SK-N-MC (cell line): ENCODE measurements at regions not wholly inside any gene's neighbourhood (a gene's known extent, or its start where the extent isn't known, plus 50 kb on each side); places are given as distances from the start of the nearest gene placed in this dataset.

ENCODE experiments used
- DNase-seq: peaks from one replicate; pipeline ENCODE4 v3.0.0-alpha.2; 2011; ENCODE audit warnings: low read depth, low spot score
- H3K27ac ChIP-seq: fragments of 200-600 bp; sonication (generic); 2 replicates; pipeline ENCODE4 v1.5.1; 2016; ENCODE audit warnings: mixed run types
- H3K36me3 ChIP-seq: fragments of 200-600 bp; sonication (generic); 2 replicates; pipeline ENCODE4 v1.6.1; 2017; ENCODE audit warnings: antibody characterized with exemption, low read length, mixed read lengths; ENCODE audit not compliant: insufficient read depth
- H3K4me3 ChIP-seq: fragments of 200-600 bp; sonication (generic); 2 replicates; pipeline ENCODE4 v1.5.1; 2016
- H3K9ac ChIP-seq: fragments of 200-600 bp; sonication (generic); 2 replicates; pipeline ENCODE4 v1.8.0; 2017; ENCODE audit warnings: mixed run types, mixed read lengths; ENCODE audit not compliant: insufficient read length
- H3K9me3 ChIP-seq: fragments of 200-600 bp; sonication (generic); 2 replicates; pipeline ENCODE4 v1.6.1; 2017; ENCODE audit warnings: low read depth, mild to moderate bottlenecking, antibody characterized with exemption, low read length, moderate library complexity, mixed read lengths
- EZH2 ChIP-seq: fragments of 200-600 bp; sonication (generic); IDR thresholded peaks from one replicate; pipeline ENCODE4 v1.6.1; 2017; ENCODE audit warnings: antibody characterized with exemption
- FOXP2 ChIP-seq: optimal IDR thresholded peaks from 2 replicates; pipeline ENCODE3; 2011; ENCODE audit warnings: mild to moderate bottlenecking, moderate library complexity; ENCODE audit not compliant: insufficient read depth; ENCODE audit errors: extremely low read length, control extremely low read depth
- POLR2AphosphoS5 ChIP-seq: IDR thresholded peaks from 2 replicates; pipeline ENCODE4 v1.6.1; 2012; ENCODE audit warnings: mild to moderate bottlenecking, low read depth, low read length, borderline replicate concordance

DNA sequence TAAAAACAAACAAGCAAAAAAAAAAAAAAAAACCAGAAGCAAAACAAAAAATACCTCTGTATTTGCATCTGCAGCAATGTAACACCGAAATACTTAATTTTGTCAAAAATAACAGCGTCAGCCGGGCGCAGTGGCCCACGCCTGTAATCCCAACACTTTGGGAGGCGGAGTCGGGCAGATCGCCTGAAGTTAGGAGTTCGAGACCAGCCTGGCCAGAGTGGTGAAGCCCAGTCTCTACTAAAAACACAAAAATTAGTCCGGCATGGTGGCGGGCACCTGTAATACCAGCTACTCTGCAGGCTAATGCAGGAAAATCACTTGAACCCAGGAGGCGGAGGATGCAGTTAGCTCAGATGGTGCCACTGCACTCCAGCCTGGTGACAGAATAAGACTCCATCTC, 683.5 kb upstream of the CA10 start:
- Histone ChIP-seq H3K9ac (no peak overlapping the region), H3K27ac (no peak overlapping the region), H3K36me3 (no peaks in the 10 kb centered on the region), H3K4me3 (no peak overlapping the region), H3K9me3 (no peaks in the 10 kb centered on the region)
- TF ChIP-seq EZH2, result no peak
- no peak for TF ChIP-seq FOXP2
- TF ChIP-seq POLR2AphosphoS5, result no peak
- no peak for DNase-seq

DNA sequence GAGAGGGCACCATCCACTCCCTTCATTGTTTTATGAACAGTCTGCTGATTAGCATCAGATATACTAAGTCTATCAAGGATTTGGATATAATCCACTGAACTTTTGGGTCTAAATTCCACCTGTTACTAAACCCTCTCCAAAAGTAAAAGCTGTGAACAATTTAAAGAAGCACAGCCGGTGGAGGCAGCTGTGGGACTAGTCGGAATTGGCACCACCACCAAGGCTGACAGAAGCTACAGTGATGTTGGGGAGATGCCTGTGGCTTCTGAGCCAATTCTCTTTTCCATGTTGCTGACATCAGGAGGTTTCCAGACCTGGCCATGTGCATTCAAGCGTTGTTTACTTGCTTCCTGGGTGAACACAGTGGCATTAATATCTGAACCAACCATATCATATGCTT, 679.0 kb upstream of the CA10 start:
- TF ChIP-seq EZH2 (no peak), FOXP2 (no peak), POLR2AphosphoS5 (no peak)
- Histone ChIP-seq H3K4me3 (no peak overlapping the region), H3K36me3 (no peaks in the 10 kb centered on the region), H3K9me3 (no peaks in the 10 kb centered on the region), H3K27ac (no peak overlapping the region), H3K9ac (no peak overlapping the region)
- no peak for DNase-seq

DNA sequence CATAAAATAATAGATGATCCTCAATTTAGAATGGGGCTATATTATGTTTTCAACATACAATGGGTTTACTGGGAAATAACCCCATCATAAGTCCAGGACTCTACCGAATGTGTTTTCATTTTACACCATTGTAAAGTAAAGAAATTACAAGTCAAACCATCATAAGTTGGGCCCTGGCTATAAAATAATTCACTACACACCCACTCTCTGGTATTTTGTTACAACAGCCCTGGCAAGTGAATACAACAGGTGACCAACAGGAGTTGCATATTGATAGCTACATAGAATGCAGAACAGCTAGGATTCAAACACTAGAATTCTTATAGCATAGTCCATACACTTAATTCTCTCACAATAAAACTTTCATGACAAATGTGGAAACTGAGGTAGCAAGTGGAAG, 673.0 kb upstream of the CA10 start:
- Histone ChIP-seq H3K9me3 (no peaks in the 10 kb centered on the region), H3K36me3 (no peaks in the 10 kb centered on the region), H3K27ac (no peak overlapping the region)

DNA sequence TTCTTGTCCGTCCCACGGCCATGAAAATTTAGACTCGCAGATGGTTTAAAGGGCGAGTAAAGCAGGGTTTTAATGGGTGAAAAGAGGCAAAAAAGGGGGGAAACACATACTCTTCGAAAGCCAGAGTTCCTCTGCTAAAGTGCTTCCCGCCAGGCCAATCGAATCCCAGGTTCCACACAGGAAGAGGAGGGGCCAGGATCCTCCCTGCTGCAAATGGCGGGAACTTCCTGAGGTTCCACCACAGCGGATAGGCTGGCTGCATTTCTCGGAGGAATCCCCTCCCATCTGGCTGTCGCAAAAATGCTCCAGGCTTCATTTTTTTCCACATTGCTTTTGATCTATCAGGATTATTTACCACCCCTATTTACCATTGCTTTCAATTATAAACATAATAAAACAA, 670.1 kb upstream of the CA10 start:
- no peaks in the 10 kb centered on the region for H3K9me3 ChIP-seq
- H3K9ac ChIP-seq, result no peak overlapping the region
- no peak overlapping the region for H3K4me3 ChIP-seq
- TF ChIP-seq FOXP2 (no peak), EZH2 (no peak), POLR2AphosphoS5 (no peak)
- no peak overlapping the region for H3K27ac ChIP-seq
- DNase-seq, result no peak
- H3K36me3 ChIP-seq, result no peaks in the 10 kb centered on the region

More for the DNA sequence above, 673.0 kb upstream of the CA10 start:
- no peak for DNase-seq
- no peak overlapping the region for H3K9ac ChIP-seq
- H3K4me3 ChIP-seq, result no peak overlapping the region
- TF ChIP-seq EZH2 (no peak), POLR2AphosphoS5 (no peak), FOXP2 (no peak)

DNA sequence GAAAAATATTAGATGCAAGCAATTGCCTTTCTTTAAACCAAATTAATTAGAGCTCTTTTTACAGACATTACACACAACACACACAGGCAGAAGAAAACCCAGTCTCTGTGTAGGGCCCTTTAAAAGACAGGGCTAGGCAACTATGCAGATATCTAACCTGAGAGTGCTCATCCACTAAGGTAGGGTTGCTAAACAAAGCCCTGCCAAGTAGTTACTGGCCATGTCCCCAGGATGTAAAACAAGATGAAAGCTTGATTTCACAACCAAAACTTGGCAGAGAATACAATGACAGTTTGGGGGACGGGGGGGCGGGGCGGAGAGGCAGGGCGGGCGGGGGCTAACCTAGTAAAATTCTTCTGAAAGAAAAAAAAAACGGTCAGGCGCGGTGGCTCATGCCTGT, 669.0 kb upstream of the CA10 start:
- Histone ChIP-seq H3K27ac (no peak overlapping the region), H3K9me3 (no peaks in the 10 kb centered on the region), H3K36me3 (no peaks in the 10 kb centered on the region), H3K4me3 (no peak overlapping the region), H3K9ac (no peak overlapping the region)
- TF ChIP-seq EZH2 (no peak), POLR2AphosphoS5 (no peak), FOXP2 (no peak)
- DNase-seq, result no peak

DNA sequence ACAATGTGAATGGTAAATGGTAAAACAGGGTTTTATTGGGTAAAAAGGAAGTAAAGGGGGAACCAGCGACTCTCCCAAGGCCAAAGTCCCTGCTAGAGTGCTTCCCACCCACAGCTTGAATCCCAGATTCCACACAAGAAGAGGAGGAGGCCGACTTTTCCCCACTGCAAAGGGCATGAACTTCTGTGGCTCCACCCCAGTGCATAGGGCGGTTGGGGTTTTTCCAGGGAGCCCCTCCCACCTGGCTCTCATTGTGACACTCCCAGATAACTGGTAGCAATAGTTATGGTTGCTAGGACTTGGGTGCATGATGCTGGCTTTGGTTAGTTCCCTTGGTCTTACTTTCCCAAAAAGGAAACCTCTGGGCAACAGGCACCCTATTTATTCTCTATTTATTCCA, 666.0 kb upstream of the CA10 start:
- H3K9me3 ChIP-seq, result no peaks in the 10 kb centered on the region
- no peaks in the 10 kb centered on the region for H3K36me3 ChIP-seq
- H3K4me3 ChIP-seq, result no peak overlapping the region
- H3K27ac ChIP-seq, result no peak overlapping the region
- no peak for TF ChIP-seq FOXP2
- no peak for TF ChIP-seq POLR2AphosphoS5
- TF ChIP-seq EZH2, result no peak
- DNase-seq, result no peak
- no peak overlapping the region for H3K9ac ChIP-seq

DNA sequence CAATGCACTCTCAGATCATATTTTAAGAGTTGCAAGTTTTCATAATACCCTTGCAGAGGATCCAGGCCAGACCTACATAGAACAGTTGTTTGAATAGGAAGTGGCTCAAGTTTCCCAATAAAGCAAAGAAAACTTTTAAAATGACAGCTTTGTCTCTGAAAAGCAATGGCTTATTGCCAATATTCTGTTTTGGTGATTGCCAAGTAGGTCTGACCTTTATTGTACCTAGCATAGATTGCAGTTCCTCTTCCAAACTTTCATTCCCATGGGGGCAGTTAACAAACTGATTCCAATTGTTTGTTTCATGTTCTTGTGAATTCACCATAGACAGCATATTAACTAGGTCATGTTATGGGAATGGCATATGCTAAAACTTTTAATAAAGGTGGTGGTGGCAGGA, 664.6 kb upstream of the CA10 start:
- no peak overlapping the region for H3K4me3 ChIP-seq
- no peak for DNase-seq
- H3K9ac ChIP-seq, result no peak overlapping the region
- H3K27ac ChIP-seq, result no peak overlapping the region
- H3K9me3 ChIP-seq, result no peaks in the 10 kb centered on the region
- H3K36me3 ChIP-seq, result no peaks in the 10 kb centered on the region
- TF ChIP-seq EZH2, result no peak
- no peak for TF ChIP-seq FOXP2
- TF ChIP-seq POLR2AphosphoS5, result no peak

DNA sequence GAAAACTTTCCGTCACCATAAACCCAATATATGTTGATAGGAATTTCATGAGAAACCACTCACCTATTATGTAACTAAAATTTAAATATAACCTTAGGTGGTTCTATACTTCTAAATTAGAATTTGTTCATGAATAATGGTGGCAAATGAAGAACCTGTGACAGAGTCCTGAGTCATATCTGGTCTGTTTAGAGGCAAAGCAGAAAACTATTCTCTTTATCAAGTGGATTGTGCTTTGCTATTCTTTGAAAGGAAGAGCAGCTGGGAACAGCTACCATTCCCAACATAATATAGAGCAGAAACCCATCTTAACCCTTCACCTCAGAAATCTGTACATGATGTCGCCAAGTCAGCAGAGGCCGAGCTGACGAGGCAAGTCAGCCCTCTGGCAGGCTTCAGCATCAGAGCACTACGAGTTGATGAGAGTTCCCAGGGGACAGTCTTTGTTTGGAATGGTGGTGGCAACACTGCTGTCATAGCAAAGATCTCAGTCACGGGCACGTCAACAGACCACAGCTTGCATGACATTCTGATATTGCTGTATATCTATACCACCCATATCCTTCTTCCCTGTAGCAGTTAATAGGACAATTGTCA, 631.9 kb upstream of the CA10 start:
- no peak overlapping the region for H3K4me3 ChIP-seq
- TF ChIP-seq POLR2AphosphoS5 (no peak), FOXP2 (no peak), EZH2 (no peak)
- H3K9ac ChIP-seq, result no peak overlapping the region
- no peak overlapping the region for H3K27ac ChIP-seq
- no peaks in the 10 kb centered on the region for H3K9me3 ChIP-seq
- H3K36me3 ChIP-seq, result no peaks in the 10 kb centered on the region
- DNase-seq, result no peak

DNA sequence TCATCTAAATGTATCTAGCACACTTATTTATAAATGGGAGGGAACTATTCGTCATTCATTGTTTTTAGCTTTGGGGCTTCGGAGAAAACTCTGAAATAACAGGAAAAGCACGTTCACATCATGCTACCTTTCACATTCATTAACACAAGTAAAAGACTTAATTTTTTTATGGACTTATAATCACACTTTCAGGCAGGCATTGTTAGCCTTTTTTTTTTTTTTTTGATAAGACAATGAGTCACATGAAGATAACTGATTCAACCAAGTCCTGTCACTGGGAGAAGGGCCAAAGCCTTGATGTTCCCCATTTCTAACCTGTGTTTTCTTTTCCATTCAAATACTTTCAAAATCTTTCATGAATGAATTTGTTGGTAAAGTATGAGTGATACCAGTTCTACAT, 631.3 kb upstream of the CA10 start:
- DNase-seq, result no peak
- H3K27ac ChIP-seq, result no peak overlapping the region
- H3K36me3 ChIP-seq, result no peaks in the 10 kb centered on the region
- H3K4me3 ChIP-seq, result no peak overlapping the region
- no peak overlapping the region for H3K9ac ChIP-seq
- H3K9me3 ChIP-seq, result no peaks in the 10 kb centered on the region
- TF ChIP-seq FOXP2 (no peak), POLR2AphosphoS5 (no peak), EZH2 (no peak)
